ENCODE measurements at regions not wholly inside any gene's neighbourhood (a gene's known extent, or its start where the extent isn't known, plus 50 kb on each side); places are given as distances from the start of the nearest gene placed in this dataset.

GRCh38 chr4:89665662-89666061, 171.3 kb downstream of the SNCA start:
- Histone ChIP-seq H3K9me3 (replicated peaks) (no peaks in the 10 kb centered on the region), H3K4me3 (no peak overlapping the region), H3K27me3 (no peaks in the 10 kb centered on the region), H3K36me3 (no peaks in the 10 kb centered on the region), H3K4me1 (peaks cover 13% of the 10 kb centered on the region), H3K27ac (no peak overlapping the region)
- DNase-seq = no peak

- no peak overlapping the region for H3K4me3 ChIP-seq
- H3K27ac ChIP-seq = no peak overlapping the region
- DNase-seq = no peak
- H3K27me3 ChIP-seq = no peaks in the 10 kb centered on the region
- no peaks in the 10 kb centered on the region for H3K9me3 ChIP-seq (replicated peaks)
- peaks cover 21% of the 10 kb centered on the region for H3K4me1 ChIP-seq
- no peaks in the 10 kb centered on the region for H3K36me3 ChIP-seq
Measured at GRCh38 chr4:89664521-89664920, 172.4 kb downstream of the SNCA start.

GRCh38 chr4:89661173-89661899, 175.6 kb downstream of the SNCA start:
- no peaks in the 10 kb centered on the region for H3K36me3 ChIP-seq
- no peaks in the 10 kb centered on the region for H3K9me3 ChIP-seq (replicated peaks)
- H3K27ac ChIP-seq = peak overlapping the region; percentile 35
- H3K4me1 ChIP-seq = peaks cover 21% of the 10 kb centered on the region
- H3K4me3 ChIP-seq = no peak overlapping the region
- H3K27me3 ChIP-seq = no peaks in the 10 kb centered on the region
- peak; percentile 49 to 71 for DNase-seq

GRCh38 chr4:89660444-89661172, 176.4 kb downstream of the SNCA start:
- peak overlapping the region; percentile 35; the same call in 1 of the 2 replicates for H3K27ac ChIP-seq

GRCh38 chr4:89658701-89659024, 178.3 kb downstream of the SNCA start:
- no peaks in the 10 kb centered on the region for H3K9me3 ChIP-seq (replicated peaks)
- H3K27ac ChIP-seq = no peak overlapping the region
- H3K36me3 ChIP-seq = no peaks in the 10 kb centered on the region
- peaks cover 21% of the 10 kb centered on the region for H3K4me1 ChIP-seq
- no peak for DNase-seq
- no peaks in the 10 kb centered on the region for H3K27me3 ChIP-seq
- H3K4me3 ChIP-seq = no peak overlapping the region

More at GRCh38 chr4:89660444-89661172, 176.4 kb downstream of the SNCA start:
- no peaks in the 10 kb centered on the region for H3K36me3 ChIP-seq
- DNase-seq = no peak
- peaks cover 21% of the 10 kb centered on the region for H3K4me1 ChIP-seq
- no peak overlapping the region for H3K4me3 ChIP-seq
- no peaks in the 10 kb centered on the region for H3K9me3 ChIP-seq (replicated peaks)
- H3K27me3 ChIP-seq = no peaks in the 10 kb centered on the region

GRCh38 chr4:89657931-89658700, 178.8 kb downstream of the SNCA start:
- H3K4me1 ChIP-seq = peaks cover 21% of the 10 kb centered on the region
- H3K36me3 ChIP-seq = no peaks in the 10 kb centered on the region
- no peak overlapping the region for H3K4me3 ChIP-seq
- no peak overlapping the region for H3K27ac ChIP-seq
- H3K27me3 ChIP-seq = no peaks in the 10 kb centered on the region
- DNase-seq = peak in 1 of 2 experiments; percentile 75
- H3K9me3 ChIP-seq (replicated peaks) = no peaks in the 10 kb centered on the region

- H3K9me3 ChIP-seq (replicated peaks) = no peaks in the 10 kb centered on the region
- no peaks in the 10 kb centered on the region for H3K36me3 ChIP-seq
- no peak overlapping the region for H3K4me3 ChIP-seq
- no peaks in the 10 kb centered on the region for H3K27me3 ChIP-seq
- H3K4me1 ChIP-seq = no peaks in the 10 kb centered on the region
- no peak for DNase-seq
- H3K27ac ChIP-seq = no peak overlapping the region
Measured at GRCh38 chr4:89653012-89653411, 183.9 kb downstream of the SNCA start.

- Histone ChIP-seq H3K4me3 (no peak overlapping the region), H3K36me3 (no peaks in the 10 kb centered on the region)
Measured at GRCh38 chr4:89645482-89645881, 191.5 kb downstream of the SNCA start.

GRCh38 chr4:89641367-89641687, 195.6 kb downstream of the SNCA start:
- no peak overlapping the region for H3K27ac ChIP-seq
- no peaks in the 10 kb centered on the region for H3K4me1 ChIP-seq
- no peaks in the 10 kb centered on the region for H3K36me3 ChIP-seq
- no peaks in the 10 kb centered on the region for H3K27me3 ChIP-seq
- no peak overlapping the region for H3K4me3 ChIP-seq
- DNase-seq = no peak
- H3K9me3 ChIP-seq (replicated peaks) = no peaks in the 10 kb centered on the region

More at GRCh38 chr4:89645482-89645881, 191.5 kb downstream of the SNCA start:
- no peaks in the 10 kb centered on the region for H3K4me1 ChIP-seq
- no peaks in the 10 kb centered on the region for H3K9me3 ChIP-seq (replicated peaks)
- no peaks in the 10 kb centered on the region for H3K27me3 ChIP-seq
- DNase-seq = no peak
- H3K27ac ChIP-seq = no peak overlapping the region

- H3K36me3 ChIP-seq = no peaks in the 10 kb centered on the region
- no peaks in the 10 kb centered on the region for H3K9me3 ChIP-seq (replicated peaks)
- no peak overlapping the region for H3K27ac ChIP-seq
- peak; percentile 37 to 53 for DNase-seq
- H3K4me3 ChIP-seq = no peak overlapping the region
- H3K27me3 ChIP-seq = no peaks in the 10 kb centered on the region
- no peaks in the 10 kb centered on the region for H3K4me1 ChIP-seq
Measured at GRCh38 chr4:89640620-89641366, 196.2 kb downstream of the SNCA start.

- H3K27ac ChIP-seq = no peak overlapping the region
- no peaks in the 10 kb centered on the region for H3K4me1 ChIP-seq
- H3K27me3 ChIP-seq = 0 out of 2 replicates have a peak, but pooled peaks cover 2% of the 10 kb centered on the region
- H3K36me3 ChIP-seq = no peaks in the 10 kb centered on the region
- H3K9me3 ChIP-seq (replicated peaks) = no peaks in the 10 kb centered on the region
- H3K4me3 ChIP-seq = no peak overlapping the region
- DNase-seq = no peak
Measured at GRCh38 chr4:89639395-89639794, 197.6 kb downstream of the SNCA start.

- no peak for DNase-seq
Measured at GRCh38 chr4:89625599-89626293, 211.2 kb downstream of the SNCA start.

GRCh38 chr4:89619206-89619962, 217.6 kb downstream of the SNCA start:
- Histone ChIP-seq H3K4me1 (no peaks in the 10 kb centered on the region), H3K27me3 (no peaks in the 10 kb centered on the region), H3K27ac (no peak overlapping the region), H3K4me3 (no peak overlapping the region), H3K36me3 (no peaks in the 10 kb centered on the region), H3K9me3 (replicated peaks) (no peaks in the 10 kb centered on the region)
- DNase-seq = no peak

More at GRCh38 chr4:89625599-89626293, 211.2 kb downstream of the SNCA start:
- Histone ChIP-seq H3K4me1 (no peaks in the 10 kb centered on the region), H3K27ac (no peak overlapping the region), H3K9me3 (replicated peaks) (no peaks in the 10 kb centered on the region), H3K27me3 (no peaks in the 10 kb centered on the region), H3K4me3 (no peak overlapping the region), H3K36me3 (no peaks in the 10 kb centered on the region)

Measured in SJCRH30 (cell line).